Left renal pelvis (tissue), 4 donors: ENCODE measurements at regions not wholly inside any gene's neighbourhood (a gene's known extent, or its start where the extent isn't known, plus 50 kb on each side); places are given as distances from the start of the nearest gene placed in this dataset.

ENCODE experiments used
- DNase-seq, 4 donors: peaks; one replicate each; pipeline ENCODE4 v3.0.0-alpha.2; 2013; ENCODE audit warnings: low read depth in 4 of 4, low spot score in 3 of 4

- no peak for DNase-seq
These were observed 2003.4 kb downstream of the MAT2B start for GRCh38 chr5:165508861-165509260.

GRCh38 chr5:165521816-165522610 lies 2016.6 kb downstream of the MAT2B start:
- DNase-seq = no peak

GRCh38 chr5:165525271-165525670 lies 2019.9 kb downstream of the MAT2B start:
- no peak for DNase-seq

- no peak for DNase-seq
These were observed 2020.9 kb downstream of the MAT2B start for GRCh38 chr5:165526357-165526756.

GRCh38 chr5:165527577-165527976 lies 2022.2 kb downstream of the MAT2B start:
- no peak for DNase-seq

- no peak for DNase-seq
These were observed 2032.6 kb downstream of the MAT2B start for GRCh38 chr5:165538065-165538464.

GRCh38 chr5:165559645-165560044 lies 2054.2 kb downstream of the MAT2B start:
- no peak for DNase-seq

GRCh38 chr5:165560648-165561047 lies 2055.2 kb downstream of the MAT2B start:
- DNase-seq = no peak

GRCh38 chr5:165565911-165566310 lies 2060.5 kb downstream of the MAT2B start:
- DNase-seq = no peak

GRCh38 chr5:165569551-165569950 lies 2064.1 kb downstream of the MAT2B start:
- no peak for DNase-seq

- no peak for DNase-seq
These were observed 2068.0 kb downstream of the MAT2B start for GRCh38 chr5:165573445-165573844.

- no peak for DNase-seq
These were observed 2068.7 kb downstream of the MAT2B start for GRCh38 chr5:165574100-165574499.

- no peak for DNase-seq
These were observed 2071.4 kb downstream of the MAT2B start for GRCh38 chr5:165576678-165577275.

GRCh38 chr5:165579911-165580310 lies 2074.5 kb downstream of the MAT2B start:
- DNase-seq = no peak

- no peak for DNase-seq
These were observed 2089.3 kb downstream of the MAT2B start for GRCh38 chr5:165594693-165595092.

GRCh38 chr5:165602529-165602928 lies 2097.1 kb downstream of the MAT2B start:
- DNase-seq = no peak

- no peak for DNase-seq
These were observed 2101.6 kb downstream of the MAT2B start for GRCh38 chr5:165607026-165607425.

- DNase-seq = no peak
These were observed 2104.5 kb downstream of the MAT2B start for GRCh38 chr5:165609871-165610270.

GRCh38 chr5:165616490-165617405 lies 2111.3 kb downstream of the MAT2B start:
- no peak for DNase-seq

- DNase-seq = no peak
These were observed 2112.1 kb downstream of the MAT2B start for GRCh38 chr5:165617491-165617890.

- DNase-seq = no peak
These were observed 2115.0 kb downstream of the MAT2B start for GRCh38 chr5:165620394-165620793.
